Breast epithelium (tissue), 4 donors: ENCODE measurements at regions not wholly inside any gene's neighbourhood (a gene's known extent, or its start where the extent isn't known, plus 50 kb on each side); places are given as distances from the start of the nearest gene placed in this dataset.

Experiments
- DNase-seq, 2 donors: peaks; one replicate each; pipeline ENCODE4 v3.0.0-alpha.2; 2019; ENCODE audit warnings: low spot score in 2 of 2
- H3K27ac ChIP-seq, 2 donors: fragments of 200-600 bp; sonication (generic) in 1 of 2; one replicate each; pipeline ENCODE4 v1.5.1; 2016 to 2019; ENCODE audit warnings: mild to moderate bottlenecking in 1 of 2
- H3K27me3 ChIP-seq, 2 donors: fragments of 200-600 bp; sonication (generic) in 1 of 2; one replicate each; pipeline versions ENCODE4 v1.5.1 to v1.6.0; 2017 to 2019; ENCODE audit warnings: control low read depth in 1 of 2, mild to moderate bottlenecking in 1 of 2
- H3K36me3 ChIP-seq: fragments of 200-600 bp; one replicate; pipeline ENCODE4 v1.5.1; 2019
- H3K4me1 ChIP-seq, 2 donors: fragments of 200-600 bp; sonication (generic); one replicate each; pipeline ENCODE4 v1.5.1; 2016 to 2019; ENCODE audit warnings: control low read depth in 1 of 2
- H3K4me3 ChIP-seq, 3 donors: fragments of 200-600 bp; sonication (generic); 1 replicate in 2 of 3; 2 replicates in 1 of 3; pipeline ENCODE4 v1.5.1; 2016 to 2019; ENCODE audit warnings: mild to moderate bottlenecking in 3 of 3, moderate library complexity in 2 of 3
- H3K9me3 ChIP-seq, 2 donors: fragments of 200-600 bp; sonication (generic) in 1 of 2; one replicate each; pipeline ENCODE4 v1.5.1; 2016 to 2019; ENCODE audit warnings: control low read depth in 1 of 2
- POLR2A ChIP-seq: fragments of 450-650 bp; IDR thresholded peaks from one replicate; pipeline ENCODE4 v1.6.1; 2016; ENCODE audit warnings: antibody characterized with exemption, mild to moderate bottlenecking, moderate library complexity
- POLR2AphosphoS5 ChIP-seq, 3 donors: sonication (generic); formaldehyde crosslinking; IDR thresholded peaks; one replicate each; pipeline ENCODE4 v1.6.1; 2017; ENCODE audit warnings: antibody characterized with exemption in 3 of 3
- intact Hi-C: fragments of 100-400 bp; cut with DNase I; formaldehyde crosslinking; loops from one replicate; pipeline ENCODE4 v1.15.1; 2023; ENCODE audit warnings: low total_unique reads
- TF ChIP-seq, protein P1 (sequence below), 3 donors: fragments of 450-650 bp; IDR thresholded peaks; one replicate each; pipeline ENCODE4 v1.5.1; 2016 to 2017; ENCODE audit warnings: antibody characterized with exemption in 3 of 3, mild to moderate bottlenecking in 3 of 3, moderate library complexity in 3 of 3

- Histone ChIP-seq H3K4me3 (no peak overlapping the region), H3K9me3 (no peaks in the 10 kb centered on the region), H3K27me3 (no peaks in the 10 kb centered on the region), H3K27ac (no peak overlapping the region), H3K4me1 (no peaks in the 10 kb centered on the region), H3K36me3 (no peaks in the 10 kb centered on the region)
- DNase-seq = no peak
- TF ChIP-seq POLR2AphosphoS5 (IDR thresholded peaks at IDR 0.05) (no peak), POLR2A (no peak)
- TF ChIP-seq, protein P1, sequence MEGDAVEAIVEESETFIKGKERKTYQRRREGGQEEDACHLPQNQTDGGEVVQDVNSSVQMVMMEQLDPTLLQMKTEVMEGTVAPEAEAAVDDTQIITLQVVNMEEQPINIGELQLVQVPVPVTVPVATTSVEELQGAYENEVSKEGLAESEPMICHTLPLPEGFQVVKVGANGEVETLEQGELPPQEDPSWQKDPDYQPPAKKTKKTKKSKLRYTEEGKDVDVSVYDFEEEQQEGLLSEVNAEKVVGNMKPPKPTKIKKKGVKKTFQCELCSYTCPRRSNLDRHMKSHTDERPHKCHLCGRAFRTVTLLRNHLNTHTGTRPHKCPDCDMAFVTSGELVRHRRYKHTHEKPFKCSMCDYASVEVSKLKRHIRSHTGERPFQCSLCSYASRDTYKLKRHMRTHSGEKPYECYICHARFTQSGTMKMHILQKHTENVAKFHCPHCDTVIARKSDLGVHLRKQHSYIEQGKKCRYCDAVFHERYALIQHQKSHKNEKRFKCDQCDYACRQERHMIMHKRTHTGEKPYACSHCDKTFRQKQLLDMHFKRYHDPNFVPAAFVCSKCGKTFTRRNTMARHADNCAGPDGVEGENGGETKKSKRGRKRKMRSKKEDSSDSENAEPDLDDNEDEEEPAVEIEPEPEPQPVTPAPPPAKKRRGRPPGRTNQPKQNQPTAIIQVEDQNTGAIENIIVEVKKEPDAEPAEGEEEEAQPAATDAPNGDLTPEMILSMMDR (IDR thresholded peaks at IDR 0.05) = no peak
- intact Hi-C loops = no loop called here
These were observed 68.9 kb upstream of the TDRD3 start for GRCh38 chr13:60328073-60328472.

DNA sequence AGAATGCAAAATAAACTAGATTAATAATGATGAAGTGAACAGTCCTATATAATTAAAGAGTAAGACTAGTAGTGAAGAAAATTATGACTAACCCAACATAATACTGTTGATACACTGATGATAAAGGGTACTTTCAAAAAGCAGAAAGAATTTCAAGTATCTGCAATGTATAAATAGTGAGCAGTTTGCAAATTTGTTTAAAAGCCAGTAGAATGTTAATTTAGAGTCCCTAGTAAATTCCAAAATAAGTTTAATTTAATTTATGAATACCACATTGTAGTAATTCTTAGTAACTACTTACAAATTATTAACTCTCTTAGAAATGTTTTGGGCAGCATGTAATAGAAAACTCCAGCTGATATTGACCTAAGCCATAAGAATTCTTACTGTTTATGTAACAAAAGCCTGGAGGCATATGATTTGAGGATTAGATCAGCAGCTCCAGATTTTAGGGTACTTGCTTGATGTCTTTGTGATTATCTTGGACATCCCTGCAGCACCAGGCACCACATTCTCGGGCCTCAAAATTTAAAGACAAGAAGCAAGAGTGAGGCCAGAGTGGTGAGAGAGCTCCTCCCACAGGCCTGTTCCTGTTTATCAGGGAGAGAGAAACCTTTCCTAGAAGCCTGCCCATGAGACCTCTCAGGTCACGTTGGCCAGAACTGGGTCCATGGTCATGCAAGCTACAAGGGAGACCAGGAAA, 67.6 kb upstream of the TDRD3 start:
- DNase-seq = no peak
- H3K27me3 ChIP-seq = no peaks in the 10 kb centered on the region
- no peaks in the 10 kb centered on the region for H3K9me3 ChIP-seq
- no peaks in the 10 kb centered on the region for H3K4me1 ChIP-seq
- no peak overlapping the region for H3K27ac ChIP-seq
- no peaks in the 10 kb centered on the region for H3K36me3 ChIP-seq
- intact Hi-C loops = no loop called here
- no peak for TF ChIP-seq POLR2AphosphoS5 (IDR thresholded peaks at IDR 0.05)
- TF ChIP-seq POLR2A = no peak
- TF ChIP-seq, protein P1 (IDR thresholded peaks at IDR 0.05) = no peak
- no peak overlapping the region for H3K4me3 ChIP-seq

GRCh38 chr13:60331249-60332012, 65.6 kb upstream of the TDRD3 start:
- Histone ChIP-seq H3K4me1 (no peaks in the 10 kb centered on the region), H3K9me3 (no peaks in the 10 kb centered on the region), H3K36me3 (no peaks in the 10 kb centered on the region), H3K27ac (no peak overlapping the region), H3K27me3 (no peaks in the 10 kb centered on the region), H3K4me3 (no peak overlapping the region)
- intact Hi-C loops = no loop called here
- TF ChIP-seq, protein P1 (IDR thresholded peaks at IDR 0.05) = no peak
- TF ChIP-seq POLR2AphosphoS5 (IDR thresholded peaks at IDR 0.05) = no peak
- TF ChIP-seq POLR2A = no peak
- no peak for DNase-seq

- Histone ChIP-seq H3K4me1 (no peaks in the 10 kb centered on the region), H3K27me3 (no peaks in the 10 kb centered on the region), H3K9me3 (no peaks in the 10 kb centered on the region), H3K36me3 (no peaks in the 10 kb centered on the region), H3K4me3 (no peak overlapping the region), H3K27ac (no peak overlapping the region)
- intact Hi-C loops = no loop called here
- DNase-seq = no peak
- TF ChIP-seq POLR2AphosphoS5 (IDR thresholded peaks at IDR 0.05) = no peak
- no peak for TF ChIP-seq POLR2A
- TF ChIP-seq, protein P1 (IDR thresholded peaks at IDR 0.05) = no peak
These were observed 64.3 kb upstream of the TDRD3 start for GRCh38 chr13:60332682-60333081.

DNA sequence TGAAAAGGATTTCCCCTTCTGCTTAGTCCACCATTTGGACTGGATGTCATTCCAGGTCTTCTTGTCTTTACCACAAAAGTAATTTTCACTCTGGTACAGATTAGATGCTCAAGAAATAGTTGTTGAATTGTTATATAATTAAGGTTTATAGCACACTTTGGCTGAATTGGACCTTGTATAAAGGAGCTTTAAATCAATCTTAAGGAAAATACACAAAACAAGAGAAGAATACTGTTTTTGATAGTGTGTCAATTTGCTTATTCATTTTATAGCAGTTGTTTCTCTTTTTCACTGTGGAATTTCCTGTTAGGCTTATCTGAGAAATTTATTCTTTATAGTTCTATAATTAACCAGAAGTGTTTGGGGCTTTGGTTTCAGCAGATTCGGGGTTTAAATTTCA, 62.7 kb upstream of the TDRD3 start:
- no peaks in the 10 kb centered on the region for H3K4me1 ChIP-seq
- intact Hi-C loops = no loop called here
- no peak overlapping the region for H3K4me3 ChIP-seq
- no peaks in the 10 kb centered on the region for H3K27me3 ChIP-seq
- DNase-seq = no peak
- H3K27ac ChIP-seq = no peak overlapping the region
- H3K36me3 ChIP-seq = no peaks in the 10 kb centered on the region
- TF ChIP-seq, protein P1 (IDR thresholded peaks at IDR 0.05) = no peak
- no peak for TF ChIP-seq POLR2A
- no peak for TF ChIP-seq POLR2AphosphoS5 (IDR thresholded peaks at IDR 0.05)
- no peaks in the 10 kb centered on the region for H3K9me3 ChIP-seq
